Heart right ventricle (tissue), 16 donors: ENCODE measurements at regions not wholly inside any gene's neighbourhood (a gene's known extent, or its start where the extent isn't known, plus 50 kb on each side); places are given as distances from the start of the nearest gene placed in this dataset.
"Not testable (repeated sequence)": the region's sequence is repeated elsewhere in the genome, so short reads cannot be mapped to it uniquely, and the experiment has no call there.

Source experiments
- ATAC-seq, 8 donors: fragments of 200-7000 bp; cut with Tn5 transposase; one replicate each; pipeline ENCODE4 v1.9.1; 2020; ENCODE audit warnings: mild to moderate bottlenecking in 8 of 8, moderate library complexity in 8 of 8, moderate number of reproducible peaks in 1 of 8
- DNase-seq, 2 donors: peaks; one replicate each; pipeline ENCODE4 v3.0.0-alpha.2; 2020
- H3K27ac ChIP-seq, 10 donors: fragments of 200-600 bp; sonication (generic) in 2 of 10; one replicate each; pipeline versions ENCODE4 v1.5.0 to v1.8.0; 2020 to 2022; ENCODE audit warnings: mild to moderate bottlenecking in 3 of 10
- H3K27me3 ChIP-seq, 7 donors: fragments of 200-600 bp; one replicate each; pipeline ENCODE4 v1.8.0; 2021 to 2022; ENCODE audit warnings: mild to moderate bottlenecking in 2 of 7
- H3K36me3 ChIP-seq, 9 donors: fragments of 200-600 bp; sonication (generic) in 1 of 9; one replicate each; pipeline versions ENCODE4 v1.5.0 to v1.8.0; 2020 to 2022; ENCODE audit warnings: mild to moderate bottlenecking in 2 of 9
- H3K4me1 ChIP-seq, 9 donors: fragments of 200-600 bp; sonication (generic) in 1 of 9; one replicate each; pipeline versions ENCODE4 v1.5.0 to v1.8.0; 2020 to 2022; ENCODE audit warnings: mild to moderate bottlenecking in 4 of 9
- H3K4me3 ChIP-seq, 10 donors: fragments of 200-600 bp; sonication (generic) in 2 of 10; one replicate each; pipeline versions ENCODE4 v1.5.0 to v1.8.0; 2020 to 2022; ENCODE audit warnings: mild to moderate bottlenecking in 7 of 10, moderate library complexity in 2 of 10
- H3K9me3 ChIP-seq, 11 donors: fragments of 200-600 bp in 10 of 11; sonication (generic) in 2 of 11; one replicate each; pipeline versions ENCODE4 v1.5.0 to v1.8.0; 2013 to 2022; ENCODE audit warnings: mild to moderate bottlenecking in 2 of 11, control low read depth in 1 of 11, moderate library complexity in 1 of 11
- CTCF ChIP-seq, 9 donors: fragments of 200-600 bp; sonication (generic) in 2 of 9; IDR thresholded peaks; one replicate each; pipeline versions ENCODE4 v1.5.0 to v1.8.0; 2021 to 2022; ENCODE audit warnings: antibody characterized with exemption in 9 of 9, mild to moderate bottlenecking in 5 of 9, moderate library complexity in 1 of 9
- WGBS, 2 donors: extraction: QIAGEN DNeasy Blood & Tissue Kit; methylation state at CpG; one replicate each; pipeline ENCODE4 v1.1.7; 2013; ENCODE audit warnings: inconsistent platforms in 1 of 2; 5-methylcytosine and 5-hydroxymethylcytosine counted together
- intact Hi-C, 10 donors: fragments of 100-400 bp; cut with DNase I; formaldehyde crosslinking; loops; one replicate each; pipeline versions ENCODE4 v1.11.1 to v1.14.2; 2022
- donor health status: Arrhythmogenic right ventricular cardiomyopathy.
- donor health status: ischemic (EF 13 %, LVEDD 7.1; RV severe dilation, severe dysfunction).
- donor health status: healthy with polysubstance abuse.
- donor health status: DM: no; HTN: yes; CAD: no.
- donor health status: DM: no; HTN: no; CAD: no.
- donor health status: ischemic (EF 25% LVEDD 6.9; RV normal size, moderate dysfunction).
- donor health status: ischemic (EF 25% LVEDD 5.7; RV mildly dilated, moderate dysfunction).
- donor health status: healthy.
- donor health status: DM: yes; HTN: yes; CAD: no.
- donor health status: Ischemic cardiomyopathy.
- donor health status: ischemic (EF 35%, LVEDD 5.7; RV mildly dilated, moderate dysfunction).
- donor health status: nonischemic (EF 11% LVEDD 7.7; RV severe dilation, severe dysfunction).
- donor health status: DM: yes; HTN: yes; CAD: no.
- donor health status: PGD.
- donor health status: ischemic (EF 29% LVEDD 5.4; RV normal size, mild dysfunction).
- donor health status: nonischemic (EF 23%, LVEDD 6.1; RV moderate dilation, normal function).

GRCh38 chr3:80649170-80649569 lies 881.4 kb upstream of the ROBO1 start:
- intact Hi-C loops = no loop called here
- no peak for TF ChIP-seq CTCF (IDR thresholded peaks at IDR 0.05)
- Histone ChIP-seq H3K4me3 (no peak overlapping the region), H3K27ac (no peak overlapping the region), H3K27me3 (no peaks in the 10 kb centered on the region), H3K4me1 (no peaks in the 10 kb centered on the region), H3K36me3 (no peaks in the 10 kb centered on the region), H3K9me3 (peaks cover 0 to 12% (median 0%) of the 10 kb centered on the region in 11 donors)
- DNase-seq (no peak), ATAC-seq (no peak)

- DNase-seq (no peak), ATAC-seq (no peak)
- 77 to 84% methylated on average over 4 of the region's 4 CpGs for WGBS, 2 donors
- peaks cover 0 to 8% (median 0%) of the 10 kb centered on the region in 11 donors for H3K9me3 ChIP-seq
- no peaks in the 10 kb centered on the region for H3K36me3 ChIP-seq
- H3K4me3 ChIP-seq = no peak overlapping the region
- H3K27me3 ChIP-seq = no peaks in the 10 kb centered on the region
- H3K4me1 ChIP-seq = no peaks in the 10 kb centered on the region
- no peak for TF ChIP-seq CTCF (IDR thresholded peaks at IDR 0.05)
- no peak overlapping the region for H3K27ac ChIP-seq
- intact Hi-C loops = no loop called here
Observed at GRCh38 chr3:80643421-80643820, 875.6 kb upstream of the ROBO1 start.

- no peak for ATAC-seq
- no peak for DNase-seq
- Histone ChIP-seq H3K27ac (no peak overlapping the region), H3K9me3 (peaks cover 0 to 10% (median 0%) of the 10 kb centered on the region in 11 donors), H3K27me3 (no peaks in the 10 kb centered on the region), H3K36me3 (no peaks in the 10 kb centered on the region), H3K4me1 (no peaks in the 10 kb centered on the region), H3K4me3 (no peak overlapping the region)
- no peak for TF ChIP-seq CTCF (IDR thresholded peaks at IDR 0.05)
- 37 to 47% methylated on average over 8 of the region's 8 CpGs for WGBS, 2 donors
- intact Hi-C loops = no loop called here
Observed at GRCh38 chr3:80618295-80619256, 850.8 kb upstream of the ROBO1 start.

- no peaks in the 10 kb centered on the region for H3K4me1 ChIP-seq
- H3K36me3 ChIP-seq = no peaks in the 10 kb centered on the region
- intact Hi-C loops = no loop called here
- no peaks in the 10 kb centered on the region for H3K27me3 ChIP-seq
- peaks cover 0 to 11% (median 0%) of the 10 kb centered on the region in 11 donors for H3K9me3 ChIP-seq
- H3K4me3 ChIP-seq = no peak overlapping the region
- ATAC-seq = no peak
- no peak for DNase-seq
- no peak for TF ChIP-seq CTCF (IDR thresholded peaks at IDR 0.05)
- 40 to 59% methylated on average over 2 of the region's 2 CpGs for WGBS, 2 donors
- H3K27ac ChIP-seq = no peak overlapping the region
Observed at GRCh38 chr3:80612366-80612765, 844.6 kb upstream of the ROBO1 start.

GRCh38 chr3:80608072-80608471 lies 840.3 kb upstream of the ROBO1 start:
- WGBS, 2 donors = 81 to 87% methylated on average over 3 of the region's 3 CpGs
- H3K36me3 ChIP-seq, DNase-seq, H3K4me1 ChIP-seq, intact Hi-C loops, H3K9me3 ChIP-seq, H3K4me3 ChIP-seq, H3K27ac ChIP-seq, ATAC-seq, H3K27me3 ChIP-seq: not testable (repeated sequence)
